ENCODE measurements at regions not wholly inside any gene's neighbourhood (a gene's known extent, or its start where the extent isn't known, plus 50 kb on each side); places are given as distances from the start of the nearest gene placed in this dataset.

DNA sequence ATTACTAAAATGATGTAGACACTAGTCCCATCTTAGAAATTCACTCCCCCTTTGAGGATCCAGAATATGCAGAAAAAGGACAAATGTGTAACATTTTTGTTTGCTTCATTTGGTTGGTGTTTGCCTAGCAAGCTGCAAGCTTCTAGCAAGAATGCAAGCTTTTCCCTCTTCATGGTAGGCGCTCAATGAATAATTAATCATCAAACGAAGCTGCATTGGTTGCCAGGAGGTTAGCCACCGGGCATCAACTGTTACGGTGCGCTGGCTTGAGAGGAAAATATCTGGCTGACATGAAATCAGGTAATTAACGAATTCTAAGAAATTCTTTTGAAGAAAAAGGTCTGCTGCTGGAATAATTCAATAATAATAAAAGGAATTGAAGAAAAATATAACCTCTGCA lies 341.0 kb upstream of the KYNU start:
- TF ChIP-seq GATA3 (IDR thresholded peaks at IDR 0.05; ENCODE audit: low read depth, low read length) = no peak
- no peak for TF ChIP-seq GATA2 (IDR thresholded peaks at IDR 0.05; ENCODE audit: low read depth, low read length)
